HAP-1 (cell line): ENCODE measurements at regions not wholly inside any gene's neighbourhood (a gene's known extent, or its start where the extent isn't known, plus 50 kb on each side); places are given as distances from the start of the nearest gene placed in this dataset.
"Not testable (repeated sequence)": the region's sequence is repeated elsewhere in the genome, so short reads cannot be mapped to it uniquely, and the experiment has no call there.

Source experiments
- DNase-seq, 2 experiments: peaks; one replicate each; pipeline ENCODE4 v3.0.0-alpha.2; 2016 to 2020; ENCODE audit warnings: low spot score in 2 of 2
- H3K27me3 ChIP-seq: fragments of 250-450 bp; sonication (Bioruptor Pico); 2 replicates; pipeline ENCODE4 v1.5.1; 2020; ENCODE audit warnings: low read depth, mild to moderate bottlenecking, moderate library complexity
- H3K36me3 ChIP-seq: fragments of 250-450 bp; sonication (Bioruptor Pico); replicated peaks from 2 replicates; pipeline ENCODE4 v1.5.1; 2020; ENCODE audit warnings: mild to moderate bottlenecking
- H3K4me1 ChIP-seq: fragments of 250-450 bp; sonication (Bioruptor Pico); 2 replicates; pipeline ENCODE4 v1.5.1; 2020; ENCODE audit warnings: mild to moderate bottlenecking
- H3K4me3 ChIP-seq: fragments of 250-450 bp; sonication (Bioruptor Pico); 2 replicates; pipeline ENCODE4 v1.5.1; 2020; ENCODE audit warnings: mild to moderate bottlenecking, moderate library complexity
- H3K9me3 ChIP-seq: fragments of 250-450 bp; sonication (Bioruptor Pico); 2 replicates; pipeline ENCODE4 v1.5.1; 2020; ENCODE audit warnings: mild to moderate bottlenecking, moderate library complexity
- in situ Hi-C: fragments of 300-500 bp; cut with MboI; formaldehyde crosslinking; loops from 3 replicates; pipeline ENCODE4 v1.14.3; 2020; ENCODE audit warnings: low sequenced_read_pairs, inconsistent platforms, mixed read lengths

- peaks cover 16% of the 10 kb centered on the region for H3K4me1 ChIP-seq
- no peaks in the 10 kb centered on the region for H3K36me3 ChIP-seq
- H3K9me3 ChIP-seq = no peaks in the 10 kb centered on the region
- H3K4me3 ChIP-seq = no peak overlapping the region
- DNase-seq = no peak
- H3K27me3 ChIP-seq = no peaks in the 10 kb centered on the region
- in situ Hi-C loops = no loop called here
These were observed 61.7 kb downstream of the KPNA2 start for GRCh38 chr17:68097161-68097805.

- H3K36me3 ChIP-seq, in situ Hi-C loops, H3K4me3 ChIP-seq, DNase-seq, H3K9me3 ChIP-seq, H3K27me3 ChIP-seq: not testable (repeated sequence)
- peaks cover 16% of the 10 kb centered on the region for H3K4me1 ChIP-seq
These were observed 63.8 kb downstream of the KPNA2 start for GRCh38 chr17:68099341-68099753.

DNA sequence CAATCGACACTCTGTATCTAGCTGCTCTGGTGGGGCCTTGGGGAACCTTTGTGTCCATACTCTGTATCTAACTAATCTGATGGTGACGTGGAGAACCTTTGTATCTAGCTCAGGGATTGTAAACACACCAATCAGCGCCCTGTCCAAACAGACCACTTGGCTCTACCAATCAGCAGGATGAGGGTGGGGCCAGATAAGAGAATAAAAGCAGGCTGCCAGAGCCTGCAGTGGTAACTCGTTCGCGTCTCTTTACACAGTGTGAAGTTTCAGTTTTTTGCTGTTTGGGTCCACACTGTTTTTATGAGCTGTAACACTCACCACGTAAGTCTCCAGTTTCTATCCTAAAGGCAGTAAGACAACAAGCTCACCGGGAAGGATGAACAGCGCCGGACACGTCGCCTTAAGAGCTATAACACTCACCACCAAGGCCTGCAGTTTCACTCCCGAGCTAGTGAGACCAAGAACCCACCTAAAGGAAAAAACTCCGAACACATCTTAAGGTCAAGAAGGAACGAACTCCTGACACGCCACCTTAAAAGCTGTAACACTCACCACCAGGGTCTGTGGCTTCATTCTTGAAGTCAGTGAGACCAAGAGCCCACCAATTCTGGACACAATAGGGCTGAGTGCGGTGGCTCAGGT is 64.6 kb downstream of the KPNA2 start:
- in situ Hi-C loops = no loop called here
- Histone ChIP-seq H3K36me3 (no peaks in the 10 kb centered on the region), H3K27me3 (no peaks in the 10 kb centered on the region), H3K4me1 (peaks cover 16% of the 10 kb centered on the region), H3K9me3 (no peaks in the 10 kb centered on the region), H3K4me3 (no peak overlapping the region)
- no peak for DNase-seq

GRCh38 chr17:68101075-68101986 is 65.8 kb downstream of the KPNA2 start:
- peak; percentile 79 to 93 for DNase-seq
- in situ Hi-C loops = no loop called here
- Histone ChIP-seq H3K4me1 (peaks cover 16% of the 10 kb centered on the region), H3K4me3 (peak overlapping the region; percentile 32), H3K27me3 (no peaks in the 10 kb centered on the region), H3K9me3 (no peaks in the 10 kb centered on the region), H3K36me3 (no peaks in the 10 kb centered on the region)

- Histone ChIP-seq H3K4me3 (peak overlapping the region; percentile 32), H3K9me3 (no peaks in the 10 kb centered on the region), H3K4me1 (peaks cover 15% of the 10 kb centered on the region), H3K36me3 (no peaks in the 10 kb centered on the region), H3K27me3 (no peaks in the 10 kb centered on the region)
- no peak for DNase-seq
- in situ Hi-C loops = no loop called here
These were observed 66.4 kb downstream of the KPNA2 start for GRCh38 chr17:68101987-68102314.

DNA sequence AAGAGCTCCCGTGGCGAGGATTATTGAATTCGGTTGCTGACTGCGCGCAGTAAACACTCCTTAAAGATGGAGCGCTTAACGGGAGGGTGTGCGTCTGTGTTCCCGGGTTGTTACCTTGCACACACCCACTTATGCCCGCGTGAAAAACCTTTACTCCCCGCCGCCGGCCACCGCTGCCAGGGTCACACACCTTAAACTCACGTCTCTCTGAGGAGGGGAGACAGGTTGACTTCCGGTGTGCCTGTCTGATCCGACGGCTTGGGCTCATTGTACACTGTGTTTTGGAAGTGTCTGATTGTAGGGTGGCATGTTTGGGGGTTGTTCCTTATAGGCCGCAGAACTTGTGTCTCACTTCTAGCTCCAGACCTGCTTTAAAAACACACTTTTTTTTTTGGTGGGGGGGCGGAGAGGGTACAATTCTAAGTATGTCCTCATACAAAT is 66.8 kb downstream of the KPNA2 start:
- in situ Hi-C loops = no loop called here
- no peaks in the 10 kb centered on the region for H3K27me3 ChIP-seq
- no peaks in the 10 kb centered on the region for H3K36me3 ChIP-seq
- H3K4me3 ChIP-seq = peak overlapping the region; percentile 32
- H3K9me3 ChIP-seq = no peaks in the 10 kb centered on the region
- DNase-seq = peak in 1 of 2 experiments; percentile 30
- H3K4me1 ChIP-seq = peaks cover 12% of the 10 kb centered on the region

DNA sequence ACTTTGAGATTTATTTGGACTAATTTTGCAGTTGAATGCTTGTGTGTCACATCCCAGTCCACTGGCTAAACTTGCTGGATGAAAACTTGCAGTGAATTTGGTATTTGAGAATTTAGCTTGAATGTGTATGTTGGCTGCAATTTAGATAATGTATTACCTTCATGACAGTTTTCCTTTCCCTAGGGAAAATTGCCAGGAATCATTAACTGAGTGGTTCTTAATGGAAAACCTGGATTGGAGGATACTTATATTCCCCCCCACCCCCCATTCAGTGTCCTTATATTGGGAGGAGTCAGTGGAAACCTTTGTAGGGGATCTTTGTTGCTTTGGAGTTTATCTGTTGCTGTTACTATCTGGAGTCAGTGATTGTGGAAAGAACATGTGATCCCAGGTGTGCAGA is 67.6 kb downstream of the KPNA2 start:
- in situ Hi-C loops = no loop called here
- DNase-seq = no peak
- Histone ChIP-seq H3K9me3 (no peaks in the 10 kb centered on the region), H3K4me3 (peak overlapping the region; percentile 32), H3K4me1 (peaks cover 3% of the 10 kb centered on the region), H3K27me3 (no peaks in the 10 kb centered on the region), H3K36me3 (no peaks in the 10 kb centered on the region)

DNA sequence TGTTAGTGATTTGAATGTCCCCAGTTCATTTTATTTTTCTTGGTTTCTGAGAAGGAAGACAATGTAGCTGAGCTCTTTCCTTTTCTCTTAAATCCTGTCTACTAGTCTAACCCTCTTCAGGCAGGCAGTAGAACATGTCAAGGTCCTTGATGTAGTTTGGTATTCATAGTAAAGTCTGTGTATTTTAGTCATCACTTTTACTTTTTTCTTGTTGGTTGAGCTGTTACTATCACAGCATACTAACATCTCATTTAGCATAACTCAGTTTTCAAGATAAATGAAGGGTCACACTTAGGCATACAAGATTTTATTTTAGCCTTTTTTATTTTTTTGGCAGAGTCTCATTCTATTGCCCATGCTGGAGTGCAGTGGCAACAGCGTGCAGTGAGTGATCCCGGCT is 70.5 kb downstream of the KPNA2 start:
- Histone ChIP-seq H3K4me1 (peaks cover 2% of the 10 kb centered on the region), H3K27me3 (no peaks in the 10 kb centered on the region), H3K9me3 (peaks cover 3% of the 10 kb centered on the region; the same call in 1 of the 2 replicates), H3K4me3 (no peak overlapping the region), H3K36me3 (0 out of 2 replicates have a peak, but pooled peaks cover 4% of the 10 kb centered on the region)
- no peak for DNase-seq
- in situ Hi-C loops = no loop called here

GRCh38 chr17:68107373-68107772 is 71.8 kb downstream of the KPNA2 start:
- DNase-seq = no peak
- 0 out of 2 replicates have a peak, but pooled peaks cover 4% of the 10 kb centered on the region for H3K36me3 ChIP-seq
- no peak overlapping the region for H3K4me3 ChIP-seq
- in situ Hi-C loops = no loop called here
- H3K9me3 ChIP-seq = peaks cover 3% of the 10 kb centered on the region; the same call in 1 of the 2 replicates
- no peaks in the 10 kb centered on the region; the same call in 1 of the 2 replicates for H3K4me1 ChIP-seq
- no peaks in the 10 kb centered on the region for H3K27me3 ChIP-seq

- no peaks in the 10 kb centered on the region; the same call in 1 of the 2 replicates for H3K4me1 ChIP-seq
- H3K36me3 ChIP-seq = 0 out of 2 replicates have a peak, but pooled peaks cover 4% of the 10 kb centered on the region
- DNase-seq = no peak
- H3K9me3 ChIP-seq = peaks cover 3% of the 10 kb centered on the region; the same call in 1 of the 2 replicates
- in situ Hi-C loops = no loop called here
- H3K27me3 ChIP-seq = no peaks in the 10 kb centered on the region
- H3K4me3 ChIP-seq = no peak overlapping the region
These were observed 72.9 kb downstream of the KPNA2 start for GRCh38 chr17:68108313-68109000.

- H3K36me3 ChIP-seq, DNase-seq, H3K4me3 ChIP-seq, H3K27me3 ChIP-seq, in situ Hi-C loops, H3K9me3 ChIP-seq, H3K4me1 ChIP-seq: not testable (repeated sequence)
These were observed 73.9 kb downstream of the KPNA2 start for GRCh38 chr17:68109404-68109803.

- H3K4me3 ChIP-seq, H3K4me1 ChIP-seq, H3K36me3 ChIP-seq, in situ Hi-C loops, H3K9me3 ChIP-seq, H3K27me3 ChIP-seq, DNase-seq: not testable (repeated sequence)
These were observed 80.7 kb downstream of the KPNA2 start for GRCh38 chr17:68116211-68116610.

- H3K36me3 ChIP-seq = no peaks in the 10 kb centered on the region; the same call in 1 of the 2 replicates
- H3K4me3 ChIP-seq = no peak overlapping the region
- DNase-seq = no peak
- peaks cover 17% of the 10 kb centered on the region for H3K4me1 ChIP-seq
- no peaks in the 10 kb centered on the region for H3K27me3 ChIP-seq
- in situ Hi-C loops = no loop called here
- H3K9me3 ChIP-seq = no peaks in the 10 kb centered on the region
These were observed 87.1 kb downstream of the KPNA2 start for GRCh38 chr17:68122587-68122986.
